Neutrophil (primary cell): ENCODE measurements at regions not wholly inside any gene's neighbourhood (a gene's known extent, or its start where the extent isn't known, plus 50 kb on each side); places are given as distances from the start of the nearest gene placed in this dataset.

Source experiments
- H3K27ac ChIP-seq: fragments of 200-600 bp; sonication (generic); 2 replicates; pipeline ENCODE4 v1.5.1; 2016; ENCODE audit warnings: mild to moderate bottlenecking, moderate library complexity
- H3K27me3 ChIP-seq: fragments of 200-600 bp; sonication (generic); 2 replicates; pipeline ENCODE4 v1.6.0; 2016; ENCODE audit warnings: mild to moderate bottlenecking
- H3K36me3 ChIP-seq: fragments of 200-600 bp; sonication (generic); 2 replicates; pipeline ENCODE4 v1.5.1; 2017
- H3K4me1 ChIP-seq, 2 experiments: fragments of 200-600 bp in 1 of 2; sonication (generic) in 1 of 2; 1 replicate in 1 of 2; 2 replicates in 1 of 2; pipeline versions ENCODE4 v1.5.1 to v1.6.1; 2013 to 2016; ENCODE audit warnings: low read depth in 1 of 2, low read length in 1 of 2, mild to moderate bottlenecking in 1 of 2, moderate library complexity in 1 of 2; ENCODE audit not compliant: control insufficient read depth in 1 of 2, insufficient read depth in 1 of 2
- H3K4me3 ChIP-seq, 2 experiments: fragments of 200-600 bp in 1 of 2; sonication (generic) in 1 of 2; 1 replicate in 1 of 2; 2 replicates in 1 of 2; pipeline ENCODE4 v1.5.1; 2013 to 2016; ENCODE audit warnings: low read depth in 1 of 2, low read length in 1 of 2, mild to moderate bottlenecking in 1 of 2, moderate library complexity in 1 of 2
- H3K9me3 ChIP-seq: fragments of 200-600 bp; sonication (generic); 2 replicates; pipeline ENCODE4 v1.5.1; 2016
- TF ChIP-seq, protein P1 (sequence below): fragments of 200-600 bp; sonication (generic); IDR thresholded peaks from 2 replicates; pipeline ENCODE4 v1.5.1; 2016; ENCODE audit warnings: antibody characterized with exemption

DNA sequence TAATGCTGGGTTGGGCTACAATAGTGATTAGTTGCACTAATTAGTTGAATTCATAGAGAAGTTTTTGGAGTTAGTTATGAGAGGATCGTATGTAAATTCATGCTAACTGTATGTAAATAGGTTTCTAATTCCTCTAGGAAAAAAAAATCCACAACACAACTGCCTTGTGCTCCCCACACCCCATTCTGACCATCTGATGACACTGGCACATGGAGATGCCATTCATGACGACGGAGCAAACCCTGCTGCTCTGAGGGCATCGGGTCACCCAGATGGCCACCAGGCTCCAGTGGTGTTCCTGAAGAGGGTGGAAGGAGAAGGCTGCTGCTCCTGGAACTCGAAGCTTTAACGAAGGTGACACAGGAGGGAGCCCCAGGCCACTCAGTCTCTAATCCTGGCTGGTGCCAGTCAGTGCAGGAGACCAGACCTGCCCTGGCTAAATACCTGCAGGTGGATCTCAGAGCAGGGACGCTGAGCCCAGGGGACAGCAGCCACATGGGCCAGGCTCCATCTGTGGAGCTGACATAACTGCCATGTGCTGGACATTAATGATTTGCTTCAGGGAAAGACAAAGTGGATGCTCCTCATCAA is 90.3 kb downstream of the FAM50B start:
- H3K36me3 ChIP-seq = no peaks in the 10 kb centered on the region
- H3K27ac ChIP-seq = no peak overlapping the region
- no peaks in the 10 kb centered on the region for H3K4me1 ChIP-seq
- peaks cover 34% of the 10 kb centered on the region for H3K27me3 ChIP-seq
- TF ChIP-seq, protein P1, sequence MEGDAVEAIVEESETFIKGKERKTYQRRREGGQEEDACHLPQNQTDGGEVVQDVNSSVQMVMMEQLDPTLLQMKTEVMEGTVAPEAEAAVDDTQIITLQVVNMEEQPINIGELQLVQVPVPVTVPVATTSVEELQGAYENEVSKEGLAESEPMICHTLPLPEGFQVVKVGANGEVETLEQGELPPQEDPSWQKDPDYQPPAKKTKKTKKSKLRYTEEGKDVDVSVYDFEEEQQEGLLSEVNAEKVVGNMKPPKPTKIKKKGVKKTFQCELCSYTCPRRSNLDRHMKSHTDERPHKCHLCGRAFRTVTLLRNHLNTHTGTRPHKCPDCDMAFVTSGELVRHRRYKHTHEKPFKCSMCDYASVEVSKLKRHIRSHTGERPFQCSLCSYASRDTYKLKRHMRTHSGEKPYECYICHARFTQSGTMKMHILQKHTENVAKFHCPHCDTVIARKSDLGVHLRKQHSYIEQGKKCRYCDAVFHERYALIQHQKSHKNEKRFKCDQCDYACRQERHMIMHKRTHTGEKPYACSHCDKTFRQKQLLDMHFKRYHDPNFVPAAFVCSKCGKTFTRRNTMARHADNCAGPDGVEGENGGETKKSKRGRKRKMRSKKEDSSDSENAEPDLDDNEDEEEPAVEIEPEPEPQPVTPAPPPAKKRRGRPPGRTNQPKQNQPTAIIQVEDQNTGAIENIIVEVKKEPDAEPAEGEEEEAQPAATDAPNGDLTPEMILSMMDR = no peak
- no peaks in the 10 kb centered on the region for H3K9me3 ChIP-seq
- no peak overlapping the region for H3K4me3 ChIP-seq

DNA sequence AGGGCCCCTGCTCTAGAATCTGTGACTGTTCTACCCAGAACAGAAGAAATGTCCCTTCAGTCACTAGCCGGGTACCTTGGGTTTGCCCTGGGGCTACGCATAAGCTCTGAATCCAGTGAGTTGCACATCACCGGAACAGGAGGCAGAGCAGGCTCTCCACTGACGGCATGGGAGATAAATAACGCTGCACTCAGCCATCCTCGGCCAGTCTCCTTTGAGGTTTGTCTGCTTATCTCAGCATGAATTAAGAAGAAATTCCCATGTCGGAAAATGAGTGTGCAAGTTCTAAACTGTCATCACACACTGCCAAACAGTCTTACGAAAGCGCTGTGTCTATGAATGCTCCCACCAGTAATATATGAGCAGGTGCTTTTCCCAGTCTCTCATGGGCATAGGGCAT is 90.8 kb downstream of the FAM50B start:
- H3K27ac ChIP-seq = no peak overlapping the region
- H3K9me3 ChIP-seq = no peaks in the 10 kb centered on the region
- TF ChIP-seq, protein P1 = no peak

DNA sequence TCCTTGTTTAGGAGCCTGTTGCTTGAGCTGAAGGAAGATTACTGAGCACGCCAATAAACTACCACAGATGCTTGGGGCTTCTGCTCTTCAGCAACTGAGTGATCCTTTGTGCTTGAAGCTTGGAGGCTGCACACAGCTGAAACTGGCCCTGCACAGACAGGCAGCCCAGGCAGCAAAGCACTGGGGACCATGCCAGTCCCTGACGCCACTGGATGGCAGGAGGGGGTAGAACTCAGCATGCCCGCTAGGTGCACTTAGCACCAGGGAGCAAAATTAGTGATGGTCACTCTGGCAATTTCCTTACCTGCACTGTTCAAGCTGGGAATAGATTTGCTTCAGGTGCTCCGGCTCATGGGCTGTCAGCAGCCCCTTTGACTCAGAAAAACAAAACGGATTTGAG is 91.5 kb downstream of the FAM50B start:
- TF ChIP-seq, protein P1 = no peak

More for the DNA sequence above, 90.8 kb downstream of the FAM50B start:
- Histone ChIP-seq H3K27me3 (peaks cover 34% of the 10 kb centered on the region), H3K4me1 (no peaks in the 10 kb centered on the region), H3K4me3 (no peak overlapping the region), H3K36me3 (no peaks in the 10 kb centered on the region)

DNA sequence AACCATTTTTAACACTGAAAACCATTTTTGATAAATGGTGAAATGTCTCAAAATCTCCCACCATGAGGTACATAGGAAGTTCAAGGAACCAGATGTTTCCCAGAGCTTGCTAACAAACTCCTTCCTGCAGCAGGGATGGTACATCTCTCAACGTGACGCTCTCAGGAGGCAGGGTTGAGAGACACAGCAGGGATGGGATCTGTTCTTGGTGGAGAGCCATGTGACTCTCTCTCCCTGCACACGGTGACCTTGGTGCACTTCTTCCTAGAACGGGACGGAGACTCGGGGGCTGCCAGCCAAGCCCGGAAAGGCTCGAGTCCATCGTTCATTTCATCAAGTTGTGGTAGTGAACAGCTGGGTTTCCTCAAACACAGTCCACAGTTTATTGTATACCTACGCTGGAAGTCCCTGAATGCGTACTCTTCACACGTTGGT is 94.2 kb downstream of the FAM50B start:
- H3K4me1 ChIP-seq = no peaks in the 10 kb centered on the region
- no peaks in the 10 kb centered on the region for H3K9me3 ChIP-seq
- peaks cover 54% of the 10 kb centered on the region for H3K27me3 ChIP-seq
- no peak overlapping the region for H3K27ac ChIP-seq
- TF ChIP-seq, protein P1 = no peak
- no peaks in the 10 kb centered on the region for H3K36me3 ChIP-seq
- H3K4me3 ChIP-seq = no peak overlapping the region

More for the DNA sequence above, 91.5 kb downstream of the FAM50B start:
- no peak overlapping the region for H3K27ac ChIP-seq
- H3K4me1 ChIP-seq = no peaks in the 10 kb centered on the region
- H3K4me3 ChIP-seq = no peak overlapping the region
- peaks cover 34% of the 10 kb centered on the region for H3K27me3 ChIP-seq
- no peaks in the 10 kb centered on the region for H3K9me3 ChIP-seq
- H3K36me3 ChIP-seq = no peaks in the 10 kb centered on the region

DNA sequence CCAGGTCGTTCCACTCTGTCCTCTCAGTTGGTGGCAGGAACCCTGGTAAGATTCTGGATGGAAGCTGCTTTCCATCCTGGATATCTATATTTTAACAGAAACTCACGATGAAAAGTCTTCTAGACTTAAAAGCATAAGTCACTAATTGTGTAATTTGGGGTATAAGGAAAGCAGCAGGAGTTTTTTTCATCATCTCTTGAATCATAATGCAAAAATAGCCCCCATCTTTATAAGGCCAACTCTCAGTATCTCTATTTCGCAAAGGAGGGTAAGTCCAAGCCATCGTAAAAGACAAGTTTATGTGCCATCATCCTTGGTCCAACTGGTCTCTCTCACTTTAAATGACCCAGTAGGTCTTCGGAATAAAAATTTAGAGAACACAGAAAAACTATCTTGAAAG is 95.1 kb downstream of the FAM50B start:
- TF ChIP-seq, protein P1 = no peak
- Histone ChIP-seq H3K4me3 (no peak overlapping the region), H3K9me3 (no peaks in the 10 kb centered on the region)

More for the DNA sequence above, 95.1 kb downstream of the FAM50B start:
- Histone ChIP-seq H3K4me1 (no peaks in the 10 kb centered on the region), H3K27me3 (peaks cover 50% of the 10 kb centered on the region), H3K27ac (no peak overlapping the region), H3K36me3 (no peaks in the 10 kb centered on the region)
